Upper lobe of right lung (tissue), 1 donor: ENCODE measurements at regions not wholly inside any gene's neighbourhood (a gene's known extent, or its start where the extent isn't known, plus 50 kb on each side); places are given as distances from the start of the nearest gene placed in this dataset.
A peak's percentile ranks its signal among the peaks of the same experiment; 100 is the strongest.

Experiments used
- ATAC-seq: fragments of 200-7000 bp; cut with Tn5 transposase; one replicate; pipeline ENCODE4 v1.9.1; 2020; ENCODE audit warnings: mild to moderate bottlenecking, moderate library complexity
- DNase-seq: peaks from one replicate; pipeline ENCODE4 v3.0.0-alpha.2; 2020
- H3K27ac ChIP-seq: fragments of 200-600 bp; one replicate; pipeline ENCODE4 v1.8.0; 2022
- H3K27me3 ChIP-seq: fragments of 200-600 bp; one replicate; pipeline ENCODE4 v1.8.0; 2022; ENCODE audit warnings: mild to moderate bottlenecking
- H3K36me3 ChIP-seq: fragments of 200-600 bp; one replicate; pipeline ENCODE4 v1.8.0; 2022
- H3K4me1 ChIP-seq: fragments of 200-600 bp; one replicate; pipeline ENCODE4 v1.8.0; 2022
- H3K4me3 ChIP-seq: fragments of 200-600 bp; one replicate; pipeline ENCODE4 v1.8.0; 2022; ENCODE audit warnings: mild to moderate bottlenecking
- H3K9me3 ChIP-seq: fragments of 200-600 bp; one replicate; pipeline ENCODE4 v1.8.0; 2022
- intact Hi-C: fragments of 100-400 bp; cut with DNase I; formaldehyde crosslinking; loops from one replicate; pipeline ENCODE4 v1.11.0; 2022
- TF ChIP-seq, protein P1 (sequence below): fragments of 200-600 bp; IDR thresholded peaks from one replicate; pipeline ENCODE4 v1.8.0; 2022; ENCODE audit warnings: antibody characterized with exemption
- donor health status: DM: no; HTN: yes; CAD: no; lungs with severe emphysema.

DNA sequence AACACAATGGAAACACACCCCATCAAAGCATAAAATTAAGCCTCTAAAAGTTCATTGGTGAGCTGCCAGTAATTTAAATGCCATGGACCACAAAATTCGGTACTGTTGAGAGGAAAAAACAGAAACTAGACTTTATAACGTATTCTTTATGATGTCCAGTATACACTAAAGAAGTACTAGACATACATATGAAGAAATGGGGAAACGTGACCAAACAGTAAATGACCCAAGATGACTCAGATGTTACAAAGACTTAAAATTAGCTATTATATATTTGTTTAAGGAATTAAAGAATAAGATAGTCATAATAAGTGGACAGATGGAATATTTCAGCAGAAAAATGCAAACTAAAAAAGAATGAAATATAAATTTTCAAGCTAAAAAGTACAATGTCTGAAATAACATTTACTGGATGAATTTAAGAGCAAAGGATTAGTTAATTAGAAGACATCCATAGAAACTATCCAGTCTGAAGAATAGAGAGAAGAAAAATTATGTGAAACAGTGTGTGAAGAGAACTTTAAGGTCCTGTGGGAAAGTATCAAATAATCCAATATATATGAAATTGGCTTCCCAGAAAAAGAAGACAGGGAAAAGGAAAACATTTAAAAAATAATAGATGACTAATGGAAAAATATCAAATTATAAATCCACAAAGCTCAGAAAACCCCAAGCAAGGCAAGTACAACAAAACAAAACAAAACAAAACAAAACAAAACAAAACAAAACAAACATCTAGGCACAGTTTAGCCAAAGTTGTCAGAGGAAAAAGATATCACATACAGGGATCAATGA, 69.4 kb downstream of the SAMD9 start:
- Histone ChIP-seq H3K27me3 (no peaks in the 10 kb centered on the region), H3K27ac (no peak overlapping the region), H3K4me3 (no peak overlapping the region), H3K4me1 (no peaks in the 10 kb centered on the region), H3K36me3 (no peaks in the 10 kb centered on the region), H3K9me3 (no peaks in the 10 kb centered on the region)
- TF ChIP-seq, protein P1, sequence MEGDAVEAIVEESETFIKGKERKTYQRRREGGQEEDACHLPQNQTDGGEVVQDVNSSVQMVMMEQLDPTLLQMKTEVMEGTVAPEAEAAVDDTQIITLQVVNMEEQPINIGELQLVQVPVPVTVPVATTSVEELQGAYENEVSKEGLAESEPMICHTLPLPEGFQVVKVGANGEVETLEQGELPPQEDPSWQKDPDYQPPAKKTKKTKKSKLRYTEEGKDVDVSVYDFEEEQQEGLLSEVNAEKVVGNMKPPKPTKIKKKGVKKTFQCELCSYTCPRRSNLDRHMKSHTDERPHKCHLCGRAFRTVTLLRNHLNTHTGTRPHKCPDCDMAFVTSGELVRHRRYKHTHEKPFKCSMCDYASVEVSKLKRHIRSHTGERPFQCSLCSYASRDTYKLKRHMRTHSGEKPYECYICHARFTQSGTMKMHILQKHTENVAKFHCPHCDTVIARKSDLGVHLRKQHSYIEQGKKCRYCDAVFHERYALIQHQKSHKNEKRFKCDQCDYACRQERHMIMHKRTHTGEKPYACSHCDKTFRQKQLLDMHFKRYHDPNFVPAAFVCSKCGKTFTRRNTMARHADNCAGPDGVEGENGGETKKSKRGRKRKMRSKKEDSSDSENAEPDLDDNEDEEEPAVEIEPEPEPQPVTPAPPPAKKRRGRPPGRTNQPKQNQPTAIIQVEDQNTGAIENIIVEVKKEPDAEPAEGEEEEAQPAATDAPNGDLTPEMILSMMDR: no peak
- ATAC-seq (no peak), DNase-seq (no peak)
- intact Hi-C loops: no loop called here

DNA sequence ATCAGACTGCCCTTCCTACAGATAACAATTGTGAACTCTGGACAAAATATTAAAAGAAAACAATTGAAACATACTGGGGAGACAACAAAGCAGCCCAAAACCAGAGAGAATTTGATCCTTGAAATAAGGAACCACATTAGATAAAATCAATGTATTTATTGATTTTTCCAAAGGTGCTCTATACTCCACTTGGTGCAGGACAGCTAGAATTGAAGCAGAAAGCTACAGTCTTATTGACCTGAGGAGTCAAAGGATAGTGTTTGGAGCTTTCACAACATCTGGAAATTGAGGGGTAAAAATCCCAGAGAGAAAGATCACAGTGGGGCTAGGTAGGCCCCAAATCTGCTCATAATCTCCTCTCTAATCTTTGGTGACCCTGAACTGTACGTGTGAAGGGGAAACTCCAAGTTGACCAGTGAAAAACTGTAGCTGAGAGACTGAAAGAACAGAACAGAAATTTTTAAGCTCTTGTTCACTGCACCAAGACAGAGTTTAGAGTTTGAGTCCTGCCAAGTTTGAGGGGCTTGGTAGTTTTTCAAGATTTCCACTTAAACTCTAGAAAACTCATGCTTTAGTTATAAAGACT, 70.2 kb downstream of the SAMD9 start:
- Histone ChIP-seq H3K36me3 (no peaks in the 10 kb centered on the region), H3K4me3 (no peak overlapping the region), H3K9me3 (no peaks in the 10 kb centered on the region), H3K27me3 (no peaks in the 10 kb centered on the region), H3K27ac (no peak overlapping the region), H3K4me1 (no peaks in the 10 kb centered on the region)
- TF ChIP-seq, protein P1: no peak
- DNase-seq (no peak), ATAC-seq (no peak)
- intact Hi-C loops: no loop called here

DNA sequence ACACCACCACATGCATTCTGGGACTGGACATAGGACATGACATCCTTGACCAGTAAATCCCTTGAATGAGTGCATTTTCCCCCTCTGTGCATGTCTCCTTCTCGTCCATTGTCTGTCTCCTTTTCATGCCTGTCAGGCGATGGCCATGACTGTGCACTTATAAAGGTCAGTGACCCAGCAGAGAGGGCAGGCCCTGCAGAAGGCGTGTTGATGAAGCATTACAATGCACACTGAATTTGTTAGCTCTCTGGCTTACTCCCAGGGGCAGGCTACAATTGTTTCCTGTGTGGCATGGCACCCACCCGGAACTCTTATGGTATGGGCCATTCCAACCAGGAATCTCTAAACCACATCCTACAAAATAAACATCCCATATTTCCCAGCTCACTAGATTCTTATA, 71.1 kb downstream of the SAMD9 start:
- Histone ChIP-seq H3K4me1 (no peaks in the 10 kb centered on the region), H3K27ac (no peak overlapping the region), H3K9me3 (no peaks in the 10 kb centered on the region), H3K27me3 (no peaks in the 10 kb centered on the region), H3K36me3 (no peaks in the 10 kb centered on the region), H3K4me3 (no peak overlapping the region)
- ATAC-seq (no peak), DNase-seq (no peak)
- TF ChIP-seq, protein P1: no peak
- intact Hi-C loops: no loop called here

DNA sequence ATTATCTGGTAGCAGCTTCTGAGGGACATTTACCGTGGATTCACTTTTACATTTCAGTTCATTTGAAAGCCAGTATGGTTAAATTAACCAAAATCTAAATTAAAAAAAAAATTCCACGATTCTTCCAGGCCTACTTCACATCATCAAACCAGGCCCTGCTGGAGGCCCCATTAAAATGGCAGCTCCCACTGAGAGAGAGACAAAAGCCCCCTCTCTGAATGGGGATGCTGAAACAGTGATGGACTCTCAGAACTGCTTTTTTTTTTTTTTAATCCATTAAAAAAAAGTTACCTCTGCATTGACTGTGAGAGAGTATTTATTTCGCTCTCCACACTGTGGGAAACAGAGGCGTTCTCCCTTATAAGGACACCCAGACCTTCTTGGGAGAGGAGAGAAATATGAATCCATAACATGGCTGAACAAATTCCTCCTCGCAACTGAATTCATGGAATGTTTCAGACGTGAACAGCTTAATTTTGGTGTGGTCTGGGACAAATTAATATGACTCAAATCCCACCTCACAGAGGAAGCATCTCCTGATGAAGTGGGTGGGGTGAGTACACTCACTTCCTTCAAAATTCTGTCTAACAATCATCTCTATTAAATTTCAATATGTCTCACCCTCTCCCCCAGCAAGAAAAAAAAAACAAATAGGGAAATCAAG, 73.5 kb downstream of the SAMD9 start:
- Histone ChIP-seq H3K9me3 (no peaks in the 10 kb centered on the region), H3K27me3 (no peaks in the 10 kb centered on the region), H3K4me1 (no peaks in the 10 kb centered on the region), H3K4me3 (no peak overlapping the region), H3K36me3 (no peaks in the 10 kb centered on the region), H3K27ac (no peak overlapping the region)
- TF ChIP-seq, protein P1: no peak
- no peak for ATAC-seq
- no peak for DNase-seq
- intact Hi-C loops: no loop called here

DNA sequence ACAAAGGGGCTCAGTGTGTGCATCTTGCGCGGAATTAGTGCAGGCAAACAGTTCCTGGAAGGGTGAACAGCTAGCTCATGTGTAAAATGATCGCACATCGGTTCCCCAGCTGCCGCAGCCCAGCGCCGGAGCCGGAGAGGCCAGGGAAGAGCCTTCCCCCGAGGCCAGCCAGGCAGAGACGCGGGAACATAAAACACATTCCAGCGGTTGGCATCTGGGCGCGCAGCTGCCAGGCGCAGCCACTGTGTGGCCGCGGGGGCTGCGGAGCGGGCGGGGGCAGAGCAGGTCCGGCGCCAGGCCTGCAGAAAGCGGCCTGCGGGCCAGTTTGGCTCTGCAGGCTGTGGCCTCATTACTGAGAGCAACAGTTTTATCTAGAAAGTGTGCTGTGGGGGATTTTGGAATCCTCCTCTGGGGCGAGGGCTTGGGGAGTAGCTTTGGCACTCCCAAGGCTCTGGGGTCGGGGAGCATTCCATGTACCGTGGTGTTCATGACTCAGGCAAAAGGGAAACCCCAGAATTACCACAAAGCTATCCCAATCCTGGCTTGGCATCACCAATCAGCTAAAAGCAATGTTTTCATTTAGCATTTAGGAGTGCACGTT, 74.3 kb downstream of the SAMD9 start:
- ATAC-seq (peak; percentile 42), DNase-seq (no peak)
- H3K9me3 ChIP-seq: no peaks in the 10 kb centered on the region
- H3K4me1 ChIP-seq: no peaks in the 10 kb centered on the region
- H3K27ac ChIP-seq: no peak overlapping the region
- no peaks in the 10 kb centered on the region for H3K27me3 ChIP-seq
- no peak overlapping the region for H3K4me3 ChIP-seq
- no peaks in the 10 kb centered on the region for H3K36me3 ChIP-seq
- TF ChIP-seq, protein P1: no peak
- intact Hi-C loops: no loop called here
